Neural progenitor cell (in vitro differentiated cells): ENCODE measurements at regions not wholly inside any gene's neighbourhood (a gene's known extent, or its start where the extent isn't known, plus 50 kb on each side); places are given as distances from the start of the nearest gene placed in this dataset.

Source experiments
- EZH2 ChIP-seq: fragments of 200-600 bp; sonication (generic); IDR thresholded peaks from 2 replicates; pipeline ENCODE4 v1.6.1; 2017; ENCODE audit warnings: antibody characterized with exemption, mild to moderate bottlenecking, moderate library complexity
- TF ChIP-seq, protein P1 (sequence below): fragments of 200-600 bp; sonication (generic); IDR thresholded peaks from 2 replicates; pipeline ENCODE4 v1.5.1; 2017; ENCODE audit warnings: antibody characterized with exemption, mild to moderate bottlenecking

DNA sequence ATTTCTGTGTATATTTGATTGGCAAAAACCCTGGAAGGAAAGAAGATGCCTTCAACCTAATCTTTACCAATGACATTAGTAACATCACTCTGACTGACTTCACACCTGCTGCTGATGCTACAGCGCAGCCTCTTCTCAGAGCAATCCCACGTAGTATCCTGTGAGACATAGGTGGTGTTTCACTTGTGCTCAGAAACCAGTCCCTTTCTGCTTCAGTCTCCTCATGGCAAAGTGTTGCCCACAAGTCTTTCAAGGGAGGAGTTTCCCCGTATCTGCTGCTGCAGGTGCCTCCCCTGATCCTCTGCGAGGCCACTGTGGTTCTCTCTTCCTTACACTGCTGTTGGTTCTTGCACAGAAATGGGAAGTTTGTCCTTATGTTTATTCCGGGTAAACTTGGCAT is 433.2 kb upstream of the TNP1 start:
- TF ChIP-seq, protein P1, sequence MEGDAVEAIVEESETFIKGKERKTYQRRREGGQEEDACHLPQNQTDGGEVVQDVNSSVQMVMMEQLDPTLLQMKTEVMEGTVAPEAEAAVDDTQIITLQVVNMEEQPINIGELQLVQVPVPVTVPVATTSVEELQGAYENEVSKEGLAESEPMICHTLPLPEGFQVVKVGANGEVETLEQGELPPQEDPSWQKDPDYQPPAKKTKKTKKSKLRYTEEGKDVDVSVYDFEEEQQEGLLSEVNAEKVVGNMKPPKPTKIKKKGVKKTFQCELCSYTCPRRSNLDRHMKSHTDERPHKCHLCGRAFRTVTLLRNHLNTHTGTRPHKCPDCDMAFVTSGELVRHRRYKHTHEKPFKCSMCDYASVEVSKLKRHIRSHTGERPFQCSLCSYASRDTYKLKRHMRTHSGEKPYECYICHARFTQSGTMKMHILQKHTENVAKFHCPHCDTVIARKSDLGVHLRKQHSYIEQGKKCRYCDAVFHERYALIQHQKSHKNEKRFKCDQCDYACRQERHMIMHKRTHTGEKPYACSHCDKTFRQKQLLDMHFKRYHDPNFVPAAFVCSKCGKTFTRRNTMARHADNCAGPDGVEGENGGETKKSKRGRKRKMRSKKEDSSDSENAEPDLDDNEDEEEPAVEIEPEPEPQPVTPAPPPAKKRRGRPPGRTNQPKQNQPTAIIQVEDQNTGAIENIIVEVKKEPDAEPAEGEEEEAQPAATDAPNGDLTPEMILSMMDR: no peak
- no peak for TF ChIP-seq EZH2
